HL-60 (cell line): ENCODE measurements at regions not wholly inside any gene's neighbourhood (a gene's known extent, or its start where the extent isn't known, plus 50 kb on each side); places are given as distances from the start of the nearest gene placed in this dataset.

ENCODE experiments used
- DNase-seq, 2 experiments: peaks; one replicate each; pipeline ENCODE4 v3.0.0-alpha.2; 2010 to 2020; ENCODE audit warnings: low read depth in 1 of 2, low spot score in 1 of 2
- H3K27ac ChIP-seq: fragments of 250-450 bp; sonication (Bioruptor Pico); replicated peaks from 2 replicates; pipeline ENCODE4 v1.5.1; 2020; ENCODE audit warnings: mild to moderate bottlenecking, moderate library complexity
- H3K27me3 ChIP-seq: fragments of 250-450 bp; sonication (Bioruptor Pico); 2 replicates; pipeline ENCODE4 v1.5.1; 2021; ENCODE audit warnings: mild to moderate bottlenecking, moderate library complexity; ENCODE audit not compliant: insufficient read depth, poor library complexity, severe bottlenecking
- H3K4me3 ChIP-seq: replicated peaks from 2 replicates; pipeline ENCODE4 v1.5.1; 2011; ENCODE audit warnings: mild to moderate bottlenecking, control low read depth, low read length; ENCODE audit not compliant: insufficient read depth
- GABPA ChIP-seq: IDR thresholded peaks from 2 replicates; pipeline ENCODE4 v1.6.1; 2012; ENCODE audit warnings: low read depth
- POLR2AphosphoS5 ChIP-seq: IDR thresholded peaks from 2 replicates; pipeline ENCODE4 v1.6.1; 2012; ENCODE audit warnings: low read depth
- SPI1 ChIP-seq: IDR thresholded peaks from 2 replicates; pipeline ENCODE4 v1.6.1; 2012; ENCODE audit warnings: low read depth, mild to moderate bottlenecking, borderline replicate concordance
- TF ChIP-seq, protein P1 (sequence below): IDR thresholded peaks from 2 replicates; pipeline ENCODE4 v1.6.1; 2012; ENCODE audit warnings: low read depth; ENCODE audit not compliant: insufficient replicate concordance
- TF ChIP-seq, protein P2 (sequence below): IDR thresholded peaks from one replicate; pipeline ENCODE4 v1.5.1; 2011; ENCODE audit warnings: low read length, control low read depth, inconsistent platforms; ENCODE audit not compliant: insufficient read depth

DNA sequence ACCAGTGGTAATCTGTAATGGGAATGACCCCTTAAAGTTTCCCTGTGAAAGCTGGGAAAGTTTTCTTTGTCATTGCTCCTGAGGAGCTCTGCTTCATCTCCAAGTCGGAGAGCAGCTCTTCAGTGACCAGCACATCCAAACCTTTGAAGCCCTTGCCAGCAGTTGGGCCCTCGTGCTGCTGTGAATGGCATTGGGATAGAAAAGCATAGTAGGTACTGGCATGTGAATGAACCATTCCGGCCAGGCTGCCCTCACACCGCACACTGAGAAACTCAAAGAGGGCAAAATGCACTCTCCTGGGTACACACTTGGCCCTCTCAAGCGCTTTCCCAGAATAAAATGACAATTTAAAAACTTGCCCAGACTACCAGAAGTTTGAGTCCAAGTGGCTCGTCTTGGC is 1135.0 kb upstream of the WWC1 start:
- no peak overlapping the region for H3K27ac ChIP-seq

DNA sequence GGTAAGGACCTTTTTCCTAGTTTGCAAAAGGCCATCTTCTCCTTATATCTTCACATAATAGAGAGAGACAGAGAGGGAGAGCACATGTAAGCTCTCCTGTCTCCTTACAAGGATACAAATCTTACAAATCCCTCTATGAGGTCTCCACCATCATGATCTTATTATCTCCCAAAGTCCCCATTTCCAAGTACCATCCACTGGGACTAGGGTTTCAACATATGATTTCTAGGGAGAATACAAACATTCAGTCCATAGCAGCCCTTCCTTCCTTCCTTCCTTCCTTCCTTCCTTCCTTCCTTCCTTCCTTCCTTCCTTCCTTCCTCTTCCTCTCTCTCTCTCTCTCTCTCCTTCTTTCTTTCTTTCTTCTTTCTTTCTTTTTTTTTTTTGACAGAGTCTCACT is 1132.9 kb upstream of the WWC1 start:
- DNase-seq = no peak
- no peak overlapping the region for H3K27ac ChIP-seq
- H3K4me3 ChIP-seq = no peak overlapping the region
- H3K27me3 ChIP-seq = no peaks in the 10 kb centered on the region
- TF ChIP-seq, protein P1, sequence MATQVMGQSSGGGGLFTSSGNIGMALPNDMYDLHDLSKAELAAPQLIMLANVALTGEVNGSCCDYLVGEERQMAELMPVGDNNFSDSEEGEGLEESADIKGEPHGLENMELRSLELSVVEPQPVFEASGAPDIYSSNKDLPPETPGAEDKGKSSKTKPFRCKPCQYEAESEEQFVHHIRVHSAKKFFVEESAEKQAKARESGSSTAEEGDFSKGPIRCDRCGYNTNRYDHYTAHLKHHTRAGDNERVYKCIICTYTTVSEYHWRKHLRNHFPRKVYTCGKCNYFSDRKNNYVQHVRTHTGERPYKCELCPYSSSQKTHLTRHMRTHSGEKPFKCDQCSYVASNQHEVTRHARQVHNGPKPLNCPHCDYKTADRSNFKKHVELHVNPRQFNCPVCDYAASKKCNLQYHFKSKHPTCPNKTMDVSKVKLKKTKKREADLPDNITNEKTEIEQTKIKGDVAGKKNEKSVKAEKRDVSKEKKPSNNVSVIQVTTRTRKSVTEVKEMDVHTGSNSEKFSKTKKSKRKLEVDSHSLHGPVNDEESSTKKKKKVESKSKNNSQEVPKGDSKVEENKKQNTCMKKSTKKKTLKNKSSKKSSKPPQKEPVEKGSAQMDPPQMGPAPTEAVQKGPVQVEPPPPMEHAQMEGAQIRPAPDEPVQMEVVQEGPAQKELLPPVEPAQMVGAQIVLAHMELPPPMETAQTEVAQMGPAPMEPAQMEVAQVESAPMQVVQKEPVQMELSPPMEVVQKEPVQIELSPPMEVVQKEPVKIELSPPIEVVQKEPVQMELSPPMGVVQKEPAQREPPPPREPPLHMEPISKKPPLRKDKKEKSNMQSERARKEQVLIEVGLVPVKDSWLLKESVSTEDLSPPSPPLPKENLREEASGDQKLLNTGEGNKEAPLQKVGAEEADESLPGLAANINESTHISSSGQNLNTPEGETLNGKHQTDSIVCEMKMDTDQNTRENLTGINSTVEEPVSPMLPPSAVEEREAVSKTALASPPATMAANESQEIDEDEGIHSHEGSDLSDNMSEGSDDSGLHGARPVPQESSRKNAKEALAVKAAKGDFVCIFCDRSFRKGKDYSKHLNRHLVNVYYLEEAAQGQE = no peak
- TF ChIP-seq, protein P2, sequence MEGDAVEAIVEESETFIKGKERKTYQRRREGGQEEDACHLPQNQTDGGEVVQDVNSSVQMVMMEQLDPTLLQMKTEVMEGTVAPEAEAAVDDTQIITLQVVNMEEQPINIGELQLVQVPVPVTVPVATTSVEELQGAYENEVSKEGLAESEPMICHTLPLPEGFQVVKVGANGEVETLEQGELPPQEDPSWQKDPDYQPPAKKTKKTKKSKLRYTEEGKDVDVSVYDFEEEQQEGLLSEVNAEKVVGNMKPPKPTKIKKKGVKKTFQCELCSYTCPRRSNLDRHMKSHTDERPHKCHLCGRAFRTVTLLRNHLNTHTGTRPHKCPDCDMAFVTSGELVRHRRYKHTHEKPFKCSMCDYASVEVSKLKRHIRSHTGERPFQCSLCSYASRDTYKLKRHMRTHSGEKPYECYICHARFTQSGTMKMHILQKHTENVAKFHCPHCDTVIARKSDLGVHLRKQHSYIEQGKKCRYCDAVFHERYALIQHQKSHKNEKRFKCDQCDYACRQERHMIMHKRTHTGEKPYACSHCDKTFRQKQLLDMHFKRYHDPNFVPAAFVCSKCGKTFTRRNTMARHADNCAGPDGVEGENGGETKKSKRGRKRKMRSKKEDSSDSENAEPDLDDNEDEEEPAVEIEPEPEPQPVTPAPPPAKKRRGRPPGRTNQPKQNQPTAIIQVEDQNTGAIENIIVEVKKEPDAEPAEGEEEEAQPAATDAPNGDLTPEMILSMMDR = no peak
- TF ChIP-seq POLR2AphosphoS5 (no peak), GABPA (no peak), SPI1 (no peak)

More for the DNA sequence above, 1135.0 kb upstream of the WWC1 start:
- no peak overlapping the region for H3K4me3 ChIP-seq
- H3K27me3 ChIP-seq = no peaks in the 10 kb centered on the region
- DNase-seq = no peak
- TF ChIP-seq, protein P1 = no peak
- TF ChIP-seq, protein P2 = no peak
- TF ChIP-seq POLR2AphosphoS5 (no peak), GABPA (no peak), SPI1 (no peak)

DNA sequence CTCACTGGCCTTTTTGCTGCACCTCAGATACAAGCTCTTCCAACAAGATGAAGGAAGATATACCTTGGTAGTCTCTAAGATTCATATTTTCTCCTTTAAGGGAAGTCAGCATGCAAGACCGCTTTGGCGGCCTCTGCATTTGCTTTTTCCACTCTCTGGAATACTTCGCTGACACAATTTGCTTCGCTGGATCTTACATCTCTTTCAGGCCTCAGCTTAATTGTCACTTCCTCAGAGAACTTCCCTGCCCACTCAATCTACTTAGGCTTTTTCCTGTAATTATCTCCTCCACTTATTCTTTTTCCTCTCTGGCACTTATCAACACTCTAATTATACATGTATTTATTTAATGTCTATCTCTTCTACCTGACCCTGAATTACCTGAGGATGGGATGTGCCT is 1131.1 kb upstream of the WWC1 start:
- no peaks in the 10 kb centered on the region for H3K27me3 ChIP-seq
- no peak overlapping the region for H3K4me3 ChIP-seq
- TF ChIP-seq GABPA (no peak), POLR2AphosphoS5 (no peak)
- no peak for DNase-seq
- H3K27ac ChIP-seq = no peak overlapping the region

DNA sequence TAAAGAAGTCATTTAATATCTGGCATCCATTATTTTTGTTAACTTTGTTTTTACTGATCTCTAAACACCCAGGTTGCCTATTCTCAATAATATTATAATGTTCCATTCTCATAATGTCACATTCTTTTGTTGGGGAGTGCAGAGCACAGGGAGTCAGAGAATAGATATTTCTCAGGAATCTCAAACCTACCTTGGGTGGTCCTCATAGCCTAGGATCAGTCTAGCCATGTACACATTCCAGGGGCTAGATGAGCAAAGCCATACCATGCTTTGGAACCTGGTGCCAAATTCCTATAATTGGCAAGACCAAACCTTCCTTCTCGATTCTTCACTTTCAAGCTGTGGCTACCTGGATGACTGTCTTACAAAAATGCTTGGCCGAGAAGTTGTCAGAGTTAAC is 1124.7 kb upstream of the WWC1 start:
- no peak overlapping the region for H3K4me3 ChIP-seq
- TF ChIP-seq, protein P1 = no peak
- TF ChIP-seq GABPA (no peak), POLR2AphosphoS5 (no peak), SPI1 (no peak)
- TF ChIP-seq, protein P2 = no peak
- no peak overlapping the region for H3K27ac ChIP-seq
- DNase-seq = no peak
- no peaks in the 10 kb centered on the region for H3K27me3 ChIP-seq
